ENCODE measurements at regions not wholly inside any gene's neighbourhood (a gene's known extent, or its start where the extent isn't known, plus 50 kb on each side); places are given as distances from the start of the nearest gene placed in this dataset.

DNA sequence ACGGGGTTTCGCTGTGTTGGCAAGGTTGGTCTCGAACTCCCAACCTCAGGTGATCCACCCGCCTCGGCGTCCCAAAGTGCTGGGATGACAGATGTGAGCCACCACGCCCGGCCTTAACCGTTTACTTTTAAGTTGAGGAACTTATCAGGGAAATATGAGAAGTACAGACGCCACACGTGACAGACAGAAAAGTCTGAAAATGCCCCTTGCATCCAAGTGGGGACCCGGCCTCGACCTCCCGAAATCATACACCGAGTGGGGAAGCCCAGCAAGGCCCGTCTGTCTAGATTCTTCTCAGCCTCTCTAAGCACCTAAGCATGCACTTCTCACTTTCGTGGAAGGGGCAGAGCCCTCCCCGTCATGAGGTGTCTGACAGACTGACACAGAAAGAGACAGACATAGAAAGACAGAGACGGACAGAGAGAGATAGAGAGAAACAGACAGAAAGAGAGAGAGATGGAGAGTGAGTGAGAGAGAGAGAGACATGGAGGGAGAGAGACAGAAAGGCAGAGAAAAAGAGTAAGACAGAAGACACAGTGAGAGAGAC lies 107.3 kb upstream of the ANKRD30BL start:
- TF ChIP-seq, protein P1, sequence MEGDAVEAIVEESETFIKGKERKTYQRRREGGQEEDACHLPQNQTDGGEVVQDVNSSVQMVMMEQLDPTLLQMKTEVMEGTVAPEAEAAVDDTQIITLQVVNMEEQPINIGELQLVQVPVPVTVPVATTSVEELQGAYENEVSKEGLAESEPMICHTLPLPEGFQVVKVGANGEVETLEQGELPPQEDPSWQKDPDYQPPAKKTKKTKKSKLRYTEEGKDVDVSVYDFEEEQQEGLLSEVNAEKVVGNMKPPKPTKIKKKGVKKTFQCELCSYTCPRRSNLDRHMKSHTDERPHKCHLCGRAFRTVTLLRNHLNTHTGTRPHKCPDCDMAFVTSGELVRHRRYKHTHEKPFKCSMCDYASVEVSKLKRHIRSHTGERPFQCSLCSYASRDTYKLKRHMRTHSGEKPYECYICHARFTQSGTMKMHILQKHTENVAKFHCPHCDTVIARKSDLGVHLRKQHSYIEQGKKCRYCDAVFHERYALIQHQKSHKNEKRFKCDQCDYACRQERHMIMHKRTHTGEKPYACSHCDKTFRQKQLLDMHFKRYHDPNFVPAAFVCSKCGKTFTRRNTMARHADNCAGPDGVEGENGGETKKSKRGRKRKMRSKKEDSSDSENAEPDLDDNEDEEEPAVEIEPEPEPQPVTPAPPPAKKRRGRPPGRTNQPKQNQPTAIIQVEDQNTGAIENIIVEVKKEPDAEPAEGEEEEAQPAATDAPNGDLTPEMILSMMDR (IDR thresholded peaks at IDR 0.05), result no peak
- no peak for TF ChIP-seq POLR2A (IDR thresholded peaks at IDR 0.05)
- TF ChIP-seq POLR2AphosphoS5 (IDR thresholded peaks at IDR 0.05), result no peak
